ENCODE measurements at regions not wholly inside any gene's neighbourhood (a gene's known extent, or its start where the extent isn't known, plus 50 kb on each side); places are given as distances from the start of the nearest gene placed in this dataset.

DNA sequence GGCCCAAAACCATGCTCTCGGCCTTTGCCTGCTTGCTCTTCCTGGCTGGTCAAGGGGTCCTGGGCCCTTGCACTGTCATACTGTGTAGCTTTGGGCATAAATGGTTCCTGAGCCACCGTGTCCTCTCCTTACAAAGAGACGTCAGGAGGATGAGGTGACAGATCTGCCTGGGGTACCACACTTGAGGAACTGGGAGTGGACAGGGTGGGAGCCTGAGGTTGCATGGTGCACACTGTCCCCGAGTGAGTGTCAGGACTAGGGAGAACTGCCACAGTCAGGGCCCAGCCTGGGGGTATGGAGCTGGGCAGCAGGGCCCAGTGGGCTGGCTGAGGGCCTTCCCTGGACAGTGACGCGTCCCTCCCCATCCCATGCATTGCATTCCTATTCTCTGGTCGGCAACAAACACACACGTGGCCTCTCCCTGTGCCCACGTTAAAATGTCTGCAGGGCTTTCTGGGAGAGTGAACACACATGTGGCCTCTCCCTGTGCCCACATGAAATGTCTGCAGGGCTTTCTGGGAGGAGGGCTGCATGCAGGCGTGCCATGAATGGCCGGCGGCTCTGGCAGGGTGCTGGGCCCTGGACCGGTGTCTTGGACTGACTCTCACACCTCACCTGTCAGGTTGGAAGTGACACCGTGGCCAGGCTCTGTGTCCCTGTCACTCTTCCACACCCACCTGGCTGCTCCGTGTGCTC is 122.1 kb upstream of the COL5A1 start:
- Histone ChIP-seq H3K27me3 (peaks cover 5 to 20% (median 8%) of the 10 kb centered on the region in 3 donors), H3K27ac (no peak overlapping the region), H3K4me3 (no peak overlapping the region), H3K9me3 (no peaks in the 10 kb centered on the region), H3K4me1 (no peaks in the 10 kb centered on the region), H3K36me3 (no peaks in the 10 kb centered on the region)
- intact Hi-C loops (cut with DNase I; ENCODE audit: low total_unique reads) (no loop called here), in situ Hi-C loops (cut with MboI; ENCODE audit: low sequenced_read_pairs in 4 of 4) (no loop called here)
- no peak for TF ChIP-seq POLR2A (IDR thresholded peaks at IDR 0.05)
- TF ChIP-seq, protein P1, sequence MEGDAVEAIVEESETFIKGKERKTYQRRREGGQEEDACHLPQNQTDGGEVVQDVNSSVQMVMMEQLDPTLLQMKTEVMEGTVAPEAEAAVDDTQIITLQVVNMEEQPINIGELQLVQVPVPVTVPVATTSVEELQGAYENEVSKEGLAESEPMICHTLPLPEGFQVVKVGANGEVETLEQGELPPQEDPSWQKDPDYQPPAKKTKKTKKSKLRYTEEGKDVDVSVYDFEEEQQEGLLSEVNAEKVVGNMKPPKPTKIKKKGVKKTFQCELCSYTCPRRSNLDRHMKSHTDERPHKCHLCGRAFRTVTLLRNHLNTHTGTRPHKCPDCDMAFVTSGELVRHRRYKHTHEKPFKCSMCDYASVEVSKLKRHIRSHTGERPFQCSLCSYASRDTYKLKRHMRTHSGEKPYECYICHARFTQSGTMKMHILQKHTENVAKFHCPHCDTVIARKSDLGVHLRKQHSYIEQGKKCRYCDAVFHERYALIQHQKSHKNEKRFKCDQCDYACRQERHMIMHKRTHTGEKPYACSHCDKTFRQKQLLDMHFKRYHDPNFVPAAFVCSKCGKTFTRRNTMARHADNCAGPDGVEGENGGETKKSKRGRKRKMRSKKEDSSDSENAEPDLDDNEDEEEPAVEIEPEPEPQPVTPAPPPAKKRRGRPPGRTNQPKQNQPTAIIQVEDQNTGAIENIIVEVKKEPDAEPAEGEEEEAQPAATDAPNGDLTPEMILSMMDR (IDR thresholded peaks at IDR 0.05 in 4 of 5, conservative IDR thresholded peaks at IDR 0.05 in 1 of 5), result no peak
- DNase-seq (no peak), ATAC-seq (no peak)

DNA sequence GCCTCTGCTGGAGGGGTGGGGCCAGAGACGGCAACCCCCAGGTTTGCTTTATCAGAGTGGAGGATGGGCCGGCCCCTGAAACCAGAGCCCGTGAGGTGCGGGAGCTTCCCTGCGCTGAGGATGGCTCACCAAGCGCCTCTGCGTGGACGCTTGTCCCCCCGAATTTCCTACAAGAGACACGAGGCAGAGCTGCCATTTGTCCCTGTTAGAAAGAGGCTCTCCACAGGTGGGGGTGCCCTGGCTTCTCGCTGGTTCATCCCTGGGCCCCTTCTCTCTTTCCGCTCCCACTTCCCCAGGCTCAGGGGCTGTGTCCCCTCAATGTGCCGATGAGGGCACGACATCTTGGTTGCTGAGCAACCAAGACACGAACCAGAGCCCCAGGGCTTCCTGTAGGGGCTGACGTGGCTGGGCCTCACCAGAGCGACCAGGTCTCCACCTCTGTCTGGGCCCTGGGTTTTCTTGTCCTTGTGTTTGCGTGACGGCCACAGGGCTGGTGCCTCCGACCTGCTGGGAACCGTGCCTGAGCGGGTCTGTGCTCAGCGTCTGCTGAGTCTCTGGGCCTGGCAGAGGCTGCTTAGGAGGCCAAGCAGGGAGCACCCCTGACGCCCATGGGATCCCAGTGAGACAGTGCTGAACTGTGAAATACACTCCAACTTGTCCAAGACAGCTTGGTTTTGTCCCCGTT is 119.6 kb upstream of the COL5A1 start:
- DNase-seq (no peak), ATAC-seq (no peak)
- Histone ChIP-seq H3K27me3 (peaks cover 12 to 30% (median 21%) of the 10 kb centered on the region in 3 donors), H3K36me3 (no peaks in the 10 kb centered on the region), H3K27ac (no peak overlapping the region), H3K9me3 (no peaks in the 10 kb centered on the region), H3K4me1 (no peaks in the 10 kb centered on the region), H3K4me3 (no peak overlapping the region)
- intact Hi-C loops (cut with DNase I; ENCODE audit: low total_unique reads), result no loop called here
- TF ChIP-seq, protein P1 (IDR thresholded peaks at IDR 0.05 in 4 of 5, conservative IDR thresholded peaks at IDR 0.05 in 1 of 5), result no peak
- no peak for TF ChIP-seq POLR2A (IDR thresholded peaks at IDR 0.05)
- in situ Hi-C loops (cut with MboI; ENCODE audit: low sequenced_read_pairs in 4 of 4), result no loop called here

DNA sequence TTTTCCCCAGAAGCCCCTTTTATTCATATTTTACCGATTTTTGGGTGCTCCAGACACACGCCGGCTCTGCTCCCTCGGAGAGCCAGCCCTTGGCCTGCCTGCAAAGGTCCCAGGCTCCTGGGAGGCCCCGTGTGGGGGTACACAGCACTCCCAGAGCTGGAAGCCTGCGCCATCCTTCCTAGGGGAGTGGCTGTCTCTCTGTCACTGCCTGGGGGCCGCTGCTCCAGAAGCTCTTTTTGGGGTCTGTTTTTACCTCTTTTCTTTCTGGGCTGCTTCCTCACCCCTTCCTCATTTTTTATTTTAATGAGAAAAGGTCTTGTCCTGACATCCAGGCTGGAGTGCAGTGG is 119.1 kb upstream of the COL5A1 start:
- in situ Hi-C loops (cut with MboI; ENCODE audit: low sequenced_read_pairs in 4 of 4) (no loop called here), intact Hi-C loops (cut with DNase I; ENCODE audit: low total_unique reads) (no loop called here)
- ATAC-seq (no peak), DNase-seq (no peak)
- H3K4me1 ChIP-seq, result no peaks in the 10 kb centered on the region
- no peaks in the 10 kb centered on the region for H3K9me3 ChIP-seq
- H3K36me3 ChIP-seq, result no peaks in the 10 kb centered on the region
- H3K27ac ChIP-seq, result no peak overlapping the region
- TF ChIP-seq POLR2A (IDR thresholded peaks at IDR 0.05), result no peak
- TF ChIP-seq, protein P1 (IDR thresholded peaks at IDR 0.05 in 4 of 5, conservative IDR thresholded peaks at IDR 0.05 in 1 of 5), result no peak
- no peak overlapping the region for H3K4me3 ChIP-seq
- peaks cover 14 to 27% (median 17%) of the 10 kb centered on the region in 3 donors for H3K27me3 ChIP-seq

DNA sequence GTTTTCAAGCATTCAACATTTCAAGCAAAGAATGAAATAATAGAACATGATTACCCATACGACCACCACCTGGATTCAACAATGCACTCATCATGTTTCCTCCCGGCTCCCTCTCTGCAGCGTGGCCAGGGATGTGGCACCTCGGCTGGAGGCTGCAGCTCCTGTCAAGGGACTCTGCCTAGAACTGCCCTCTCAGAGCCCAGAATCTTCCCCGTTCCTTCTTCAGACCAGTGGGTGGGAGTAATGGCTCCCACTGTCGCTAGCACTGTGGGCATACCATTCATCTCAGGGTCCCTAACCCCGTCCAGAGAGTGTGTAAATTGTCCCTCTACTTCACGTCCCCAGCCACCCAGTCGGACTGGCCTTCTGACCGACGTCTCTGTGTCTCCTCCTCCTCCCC is 118.6 kb upstream of the COL5A1 start:
- in situ Hi-C loops (cut with MboI; ENCODE audit: low sequenced_read_pairs in 4 of 4), result no loop called here
- H3K27me3 ChIP-seq, result peaks cover 14 to 22% (median 17%) of the 10 kb centered on the region in 3 donors
- DNase-seq (no peak), ATAC-seq (no peak)
- H3K27ac ChIP-seq, result no peak overlapping the region
- intact Hi-C loops (cut with DNase I; ENCODE audit: low total_unique reads), result no loop called here
- H3K4me3 ChIP-seq, result no peak overlapping the region
- no peaks in the 10 kb centered on the region for H3K9me3 ChIP-seq
- TF ChIP-seq, protein P1 (IDR thresholded peaks at IDR 0.05 in 4 of 5, conservative IDR thresholded peaks at IDR 0.05 in 1 of 5), result no peak
- no peak for TF ChIP-seq POLR2A (IDR thresholded peaks at IDR 0.05)
- H3K36me3 ChIP-seq, result no peaks in the 10 kb centered on the region
- H3K4me1 ChIP-seq, result no peaks in the 10 kb centered on the region

Measured in gastrocnemius medialis (tissue), 4 donors.